Fibroblast of lung (primary cell): ENCODE measurements at regions not wholly inside any gene's neighbourhood (a gene's known extent, or its start where the extent isn't known, plus 50 kb on each side); places are given as distances from the start of the nearest gene placed in this dataset.

Experiments
- DNase-seq, 2 donors: peaks; one replicate each; pipeline versions ENCODE4 v3.0.0 to v3.0.0-alpha.2; 2010; ENCODE audit warnings: low read depth in 2 of 2
- H2AFZ ChIP-seq: 2 replicates; pipeline ENCODE4 v1.5.1; 2012; ENCODE audit warnings: low read length, control low read depth, inconsistent platforms
- H3K27ac ChIP-seq: 2 replicates; pipeline ENCODE4 v1.5.1; 2011; ENCODE audit warnings: low read length, control low read depth; ENCODE audit not compliant: insufficient read depth
- H3K27me3 ChIP-seq: 2 replicates; pipeline ENCODE4 v1.5.1; 2011; ENCODE audit warnings: mild to moderate bottlenecking, low read length; ENCODE audit not compliant: control insufficient read depth, insufficient read depth
- H3K36me3 ChIP-seq: 2 replicates; pipeline ENCODE4 v1.5.1; 2011; ENCODE audit warnings: low read length; ENCODE audit not compliant: control insufficient read depth, insufficient read depth
- H3K4me1 ChIP-seq: 2 replicates; pipeline ENCODE4 v1.5.1; 2011; ENCODE audit warnings: low read length; ENCODE audit not compliant: control insufficient read depth, insufficient read depth; ENCODE audit errors: extremely low read depth
- H3K4me2 ChIP-seq: 2 replicates; pipeline ENCODE4 v1.5.1; 2011; ENCODE audit warnings: low read length, control low read depth; ENCODE audit not compliant: insufficient read depth; ENCODE audit errors: extremely low read depth
- H3K4me3 ChIP-seq, 4 experiments: fragments of 200-600 bp in 1 of 4; sonication (generic) in 1 of 4; replicated peaks in 1 of 4; 2 replicates each; pipeline ENCODE4 v1.5.1; 2011 to 2016; ENCODE audit warnings: low read length in 4 of 4, low read depth in 3 of 4, mild to moderate bottlenecking in 3 of 4, control low read depth in 2 of 4, inconsistent platforms in 1 of 4, mixed read lengths in 1 of 4; ENCODE audit not compliant: insufficient read depth in 1 of 4; ENCODE audit errors: control extremely low read depth in 1 of 4
- H3K79me2 ChIP-seq: 2 replicates; pipeline ENCODE4 v1.5.1; 2012; ENCODE audit warnings: mild to moderate bottlenecking, low read length, inconsistent platforms; ENCODE audit not compliant: control insufficient read depth, insufficient read depth
- H3K9ac ChIP-seq: 2 replicates; pipeline ENCODE4 v1.5.1; 2011; ENCODE audit warnings: mild to moderate bottlenecking, low read length, control low read depth; ENCODE audit not compliant: insufficient read depth
- H3K9me3 ChIP-seq: 2 replicates; pipeline ENCODE4 v1.5.1; 2012; ENCODE audit warnings: low read depth, low read length; ENCODE audit not compliant: control insufficient read depth, insufficient read depth
- H4K20me1 ChIP-seq: 2 replicates; pipeline ENCODE4 v1.5.1; 2011; ENCODE audit warnings: low read length; ENCODE audit not compliant: control insufficient read depth, insufficient read depth; ENCODE audit errors: extremely low read depth
- CTCF ChIP-seq, 2 donors: IDR thresholded peaks in 1 of 2; conservative IDR thresholded peaks in 1 of 2; 1 replicate in 1 of 2; 2 replicates in 1 of 2; pipeline ENCODE4 v1.5.1; 2011 to 2012; ENCODE audit warnings: low read length in 2 of 2, control low read depth in 1 of 2, inconsistent platforms in 1 of 2, low read depth in 1 of 2, mild to moderate bottlenecking in 1 of 2
- EZH2 ChIP-seq: IDR thresholded peaks from 2 replicates; pipeline ENCODE4 v1.5.1; 2012; ENCODE audit warnings: low read length, control low read depth, mild to moderate bottlenecking; ENCODE audit errors: missing control alignments

- TF ChIP-seq CTCF (conservative IDR thresholded peaks at IDR 0.05 in 1 of 2, IDR thresholded peaks at IDR 0.05 in 1 of 2; ENCODE audit: low read depth in 1 of 2, low read length in 2 of 2) (no peak), EZH2 (no peak)
- peak; percentile 14 to 30 for DNase-seq
- Histone ChIP-seq H3K36me3 (no peaks in the 10 kb centered on the region), H3K79me2 (no peaks in the 10 kb centered on the region), H3K27me3 (no peaks in the 10 kb centered on the region), H3K9me3 (no peaks in the 10 kb centered on the region), H3K27ac (no peak overlapping the region), H3K9ac (no peak overlapping the region), H3K4me2 (no peak overlapping the region), H3K4me3 (no peak overlapping the region), H3K4me1 (no peaks in the 10 kb centered on the region), H4K20me1 (no peaks in the 10 kb centered on the region), H2AFZ (no peak overlapping the region)
Measured at GRCh38 chr5:74446725-74447241, 193.7 kb downstream of the ENC1 start.

GRCh38 chr5:74442466-74442865 is 198.1 kb downstream of the ENC1 start:
- Histone ChIP-seq H3K4me2 (no peak overlapping the region), H2AFZ (no peak overlapping the region), H3K4me3 (no peak overlapping the region), H3K36me3 (no peaks in the 10 kb centered on the region), H3K9me3 (no peaks in the 10 kb centered on the region), H3K79me2 (no peaks in the 10 kb centered on the region), H3K4me1 (no peaks in the 10 kb centered on the region), H4K20me1 (no peaks in the 10 kb centered on the region), H3K9ac (no peak overlapping the region), H3K27ac (no peak overlapping the region), H3K27me3 (no peaks in the 10 kb centered on the region)
- TF ChIP-seq EZH2, result no peak
- TF ChIP-seq CTCF (conservative IDR thresholded peaks at IDR 0.05 in 1 of 2, IDR thresholded peaks at IDR 0.05 in 1 of 2; ENCODE audit: low read depth in 1 of 2, low read length in 2 of 2), result no peak
- DNase-seq, result peak in 1 of 2 donors; percentile 39

- TF ChIP-seq CTCF (conservative IDR thresholded peaks at IDR 0.05 in 1 of 2, IDR thresholded peaks at IDR 0.05 in 1 of 2; ENCODE audit: low read depth in 1 of 2, low read length in 2 of 2) (no peak), EZH2 (no peak)
- no peak overlapping the region for H3K4me2 ChIP-seq
- no peaks in the 10 kb centered on the region for H3K79me2 ChIP-seq
- H3K36me3 ChIP-seq, result no peaks in the 10 kb centered on the region
- H3K27ac ChIP-seq, result no peak overlapping the region
- no peak overlapping the region for H2AFZ ChIP-seq
- H3K27me3 ChIP-seq, result no peaks in the 10 kb centered on the region
- H4K20me1 ChIP-seq, result no peaks in the 10 kb centered on the region
- no peaks in the 10 kb centered on the region for H3K4me1 ChIP-seq
- H3K9me3 ChIP-seq, result no peaks in the 10 kb centered on the region
- H3K4me3 ChIP-seq, result no peak overlapping the region
- no peak for DNase-seq
- no peak overlapping the region for H3K9ac ChIP-seq
Measured at GRCh38 chr5:74441616-74442015, 198.9 kb downstream of the ENC1 start.
